Mesothelial cell of epicardium (in vitro differentiated cells): ENCODE measurements at regions not wholly inside any gene's neighbourhood (a gene's known extent, or its start where the extent isn't known, plus 50 kb on each side); places are given as distances from the start of the nearest gene placed in this dataset.

Experiments used
- DNase-seq, 2 experiments: peaks; one replicate each; pipeline ENCODE4 v3.0.0; 2021; ENCODE audit warnings: low spot score in 2 of 2; ENCODE audit not compliant: unreplicated experiment in 2 of 2
- H3K27ac Mint-ChIP-seq: 2 replicates; pipeline ENCODE4 v1.8.0; 2021; ENCODE audit warnings: mixed read lengths
- H3K27me3 Mint-ChIP-seq: 2 replicates; pipeline ENCODE4 v1.8.0; 2021; ENCODE audit warnings: low read depth, mixed read lengths
- H3K36me3 Mint-ChIP-seq: 2 replicates; pipeline ENCODE4 v1.8.0; 2021; ENCODE audit warnings: mixed read lengths
- H3K4me1 Mint-ChIP-seq: 2 replicates; pipeline ENCODE4 v1.8.0; 2021; ENCODE audit warnings: mixed read lengths
- H3K4me3 Mint-ChIP-seq: 2 replicates; pipeline ENCODE4 v1.8.0; 2021; ENCODE audit warnings: mild to moderate bottlenecking, moderate library complexity, mixed read lengths
- H3K9me3 Mint-ChIP-seq: 2 replicates; pipeline ENCODE4 v1.8.0; 2021; ENCODE audit warnings: mixed read lengths
- TF ChIP-seq, protein P1 (sequence below): fragments of 200-600 bp; sonication (generic); IDR thresholded peaks from one replicate; pipeline ENCODE4 v1.5.0; 2021; ENCODE audit warnings: antibody characterized with exemption; ENCODE audit not compliant: unreplicated experiment

DNA sequence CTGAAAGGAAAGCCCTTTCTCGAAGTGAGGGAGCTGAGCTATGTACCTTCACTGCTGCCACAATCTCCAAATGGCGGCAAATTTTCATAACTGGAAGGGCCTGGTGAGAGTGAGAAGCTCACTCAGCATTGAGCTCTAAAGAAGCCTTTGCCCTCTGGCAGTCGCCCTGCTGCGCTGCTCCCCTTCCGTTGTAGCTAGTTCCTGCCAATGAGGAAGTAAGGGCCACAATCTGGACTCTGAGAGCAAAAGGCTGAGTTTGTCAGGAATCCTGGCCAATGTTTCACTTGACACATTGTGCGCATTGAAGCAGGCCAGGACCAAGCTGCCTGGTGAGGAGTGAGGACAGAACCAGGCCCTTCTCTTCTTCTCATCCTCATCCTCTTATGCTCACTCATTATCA is 579.5 kb downstream of the PDCD6IP start:
- DNase-seq = no peak
- TF ChIP-seq, protein P1, sequence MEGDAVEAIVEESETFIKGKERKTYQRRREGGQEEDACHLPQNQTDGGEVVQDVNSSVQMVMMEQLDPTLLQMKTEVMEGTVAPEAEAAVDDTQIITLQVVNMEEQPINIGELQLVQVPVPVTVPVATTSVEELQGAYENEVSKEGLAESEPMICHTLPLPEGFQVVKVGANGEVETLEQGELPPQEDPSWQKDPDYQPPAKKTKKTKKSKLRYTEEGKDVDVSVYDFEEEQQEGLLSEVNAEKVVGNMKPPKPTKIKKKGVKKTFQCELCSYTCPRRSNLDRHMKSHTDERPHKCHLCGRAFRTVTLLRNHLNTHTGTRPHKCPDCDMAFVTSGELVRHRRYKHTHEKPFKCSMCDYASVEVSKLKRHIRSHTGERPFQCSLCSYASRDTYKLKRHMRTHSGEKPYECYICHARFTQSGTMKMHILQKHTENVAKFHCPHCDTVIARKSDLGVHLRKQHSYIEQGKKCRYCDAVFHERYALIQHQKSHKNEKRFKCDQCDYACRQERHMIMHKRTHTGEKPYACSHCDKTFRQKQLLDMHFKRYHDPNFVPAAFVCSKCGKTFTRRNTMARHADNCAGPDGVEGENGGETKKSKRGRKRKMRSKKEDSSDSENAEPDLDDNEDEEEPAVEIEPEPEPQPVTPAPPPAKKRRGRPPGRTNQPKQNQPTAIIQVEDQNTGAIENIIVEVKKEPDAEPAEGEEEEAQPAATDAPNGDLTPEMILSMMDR = no peak
- Mint-ChIP-seq H3K27ac (no peak overlapping the region), H3K36me3 (no peaks in the 10 kb centered on the region), H3K27me3 (no peaks in the 10 kb centered on the region), H3K9me3 (no peaks in the 10 kb centered on the region), H3K4me3 (no peak overlapping the region), H3K4me1 (no peaks in the 10 kb centered on the region)

DNA sequence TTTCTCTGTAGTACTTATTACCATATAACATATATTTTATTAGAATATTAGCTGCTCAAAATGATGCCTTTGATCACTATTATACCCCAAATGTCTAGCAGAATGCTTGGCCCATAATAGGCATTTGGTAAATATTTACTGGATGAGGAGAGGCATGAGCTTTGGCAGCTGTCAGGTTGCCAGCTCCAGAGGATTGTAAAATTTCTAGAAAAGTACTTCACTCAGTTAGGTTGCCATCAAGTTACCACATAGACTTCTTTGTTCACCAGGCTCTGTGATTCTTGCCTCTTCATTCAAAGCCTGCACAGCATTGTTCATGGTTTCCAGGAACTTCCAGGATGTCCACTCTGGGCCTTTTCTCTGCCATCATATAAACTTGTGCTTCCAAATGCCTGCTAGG is 582.8 kb downstream of the PDCD6IP start:
- DNase-seq = no peak
- Mint-ChIP-seq H3K36me3 (no peaks in the 10 kb centered on the region), H3K27ac (no peak overlapping the region), H3K27me3 (no peaks in the 10 kb centered on the region), H3K4me1 (no peaks in the 10 kb centered on the region), H3K9me3 (no peaks in the 10 kb centered on the region), H3K4me3 (no peak overlapping the region)
- TF ChIP-seq, protein P1 = no peak

DNA sequence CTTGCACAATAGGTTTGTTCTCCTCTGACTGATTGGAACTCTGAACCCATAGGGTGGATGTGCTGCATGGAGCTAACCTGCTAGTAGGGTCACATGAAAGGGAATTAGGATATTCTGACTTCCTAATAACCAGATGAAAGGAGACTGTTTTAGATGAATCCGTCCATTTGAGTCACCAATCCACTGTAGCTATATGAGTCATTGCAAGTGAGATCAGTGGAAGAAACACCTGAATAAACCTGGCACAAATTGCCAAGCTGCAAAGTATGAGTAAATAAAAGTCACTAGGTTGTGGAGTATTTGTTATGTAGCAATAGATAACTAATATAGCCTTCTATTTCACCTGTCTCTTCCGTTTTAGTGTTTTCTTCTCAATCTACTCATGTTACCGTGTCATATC is 584.4 kb downstream of the PDCD6IP start:
- TF ChIP-seq, protein P1 = no peak
- H3K36me3 Mint-ChIP-seq = no peaks in the 10 kb centered on the region
- DNase-seq = no peak
- H3K4me3 Mint-ChIP-seq = no peak overlapping the region
- H3K9me3 Mint-ChIP-seq = no peaks in the 10 kb centered on the region
- H3K27me3 Mint-ChIP-seq = no peaks in the 10 kb centered on the region
- H3K27ac Mint-ChIP-seq = no peak overlapping the region
- H3K4me1 Mint-ChIP-seq = no peaks in the 10 kb centered on the region

DNA sequence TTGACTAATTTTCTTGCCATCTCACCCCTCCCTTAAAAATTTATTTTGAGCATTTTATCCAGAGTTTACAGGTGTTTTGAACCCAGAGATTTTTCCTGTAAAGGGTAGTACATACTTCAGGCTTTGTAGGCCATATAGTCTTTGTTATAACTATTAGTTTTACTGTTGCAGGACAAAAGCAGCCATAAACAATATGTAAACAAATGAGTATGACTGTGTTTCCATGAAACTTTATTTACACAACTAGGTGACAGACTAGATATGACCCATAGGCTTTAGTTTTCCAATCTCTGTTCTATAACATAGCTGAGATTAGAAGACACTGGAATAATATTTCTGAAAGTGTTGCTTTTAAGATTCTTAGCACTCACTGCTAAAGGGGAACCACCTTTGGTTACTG is 587.9 kb downstream of the PDCD6IP start:
- no peaks in the 10 kb centered on the region for H3K27me3 Mint-ChIP-seq
- H3K9me3 Mint-ChIP-seq = no peaks in the 10 kb centered on the region
- H3K4me1 Mint-ChIP-seq = peaks cover 6% of the 10 kb centered on the region
- H3K4me3 Mint-ChIP-seq = no peak overlapping the region
- no peak for DNase-seq
- no peaks in the 10 kb centered on the region for H3K36me3 Mint-ChIP-seq
- TF ChIP-seq, protein P1 = no peak
- H3K27ac Mint-ChIP-seq = no peak overlapping the region

DNA sequence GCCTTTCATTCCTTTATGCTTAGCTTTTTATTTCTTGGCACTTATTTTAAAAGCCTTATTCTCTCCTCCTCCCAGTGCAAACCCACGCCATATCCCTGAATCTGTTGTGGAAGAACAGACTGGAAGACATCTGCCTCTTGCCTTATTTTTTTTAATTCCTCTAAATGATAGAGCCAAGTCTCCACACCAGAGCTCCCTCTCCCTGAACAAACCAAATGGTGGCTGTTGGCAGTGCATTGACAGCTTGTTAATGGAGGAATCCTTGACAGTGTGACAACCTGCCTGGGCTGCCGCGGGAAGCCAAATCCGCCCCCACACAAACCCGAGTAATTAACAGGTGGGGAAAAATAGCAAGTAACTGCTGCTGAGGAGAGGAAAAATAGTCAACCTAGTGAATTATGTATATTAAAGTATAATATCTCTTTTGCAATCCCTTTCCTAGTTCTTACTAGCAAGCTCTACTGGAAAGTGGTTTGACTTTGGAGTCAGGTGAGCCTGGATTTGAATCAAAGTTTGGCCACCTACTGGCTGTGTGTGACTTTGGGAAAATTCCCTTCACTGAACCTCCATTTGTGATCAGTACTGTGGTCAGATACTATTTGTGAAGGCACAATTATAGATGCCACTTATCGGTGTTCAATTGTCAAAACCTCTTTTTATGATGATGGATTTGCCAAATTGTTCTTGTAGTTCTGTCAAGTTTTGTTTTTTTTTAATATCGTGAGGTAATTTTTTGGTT is 589.6 kb downstream of the PDCD6IP start:
- no peak overlapping the region for H3K27ac Mint-ChIP-seq
- no peak overlapping the region for H3K4me3 Mint-ChIP-seq
- TF ChIP-seq, protein P1 = peak; percentile 16
- H3K4me1 Mint-ChIP-seq = peaks cover 6% of the 10 kb centered on the region
- DNase-seq = no peak
- no peaks in the 10 kb centered on the region for H3K27me3 Mint-ChIP-seq
- H3K36me3 Mint-ChIP-seq = no peaks in the 10 kb centered on the region
- H3K9me3 Mint-ChIP-seq = peaks cover 9% of the 10 kb centered on the region
